ENCODE measurements at regions not wholly inside any gene's neighbourhood (a gene's known extent, or its start where the extent isn't known, plus 50 kb on each side); places are given as distances from the start of the nearest gene placed in this dataset.

DNA sequence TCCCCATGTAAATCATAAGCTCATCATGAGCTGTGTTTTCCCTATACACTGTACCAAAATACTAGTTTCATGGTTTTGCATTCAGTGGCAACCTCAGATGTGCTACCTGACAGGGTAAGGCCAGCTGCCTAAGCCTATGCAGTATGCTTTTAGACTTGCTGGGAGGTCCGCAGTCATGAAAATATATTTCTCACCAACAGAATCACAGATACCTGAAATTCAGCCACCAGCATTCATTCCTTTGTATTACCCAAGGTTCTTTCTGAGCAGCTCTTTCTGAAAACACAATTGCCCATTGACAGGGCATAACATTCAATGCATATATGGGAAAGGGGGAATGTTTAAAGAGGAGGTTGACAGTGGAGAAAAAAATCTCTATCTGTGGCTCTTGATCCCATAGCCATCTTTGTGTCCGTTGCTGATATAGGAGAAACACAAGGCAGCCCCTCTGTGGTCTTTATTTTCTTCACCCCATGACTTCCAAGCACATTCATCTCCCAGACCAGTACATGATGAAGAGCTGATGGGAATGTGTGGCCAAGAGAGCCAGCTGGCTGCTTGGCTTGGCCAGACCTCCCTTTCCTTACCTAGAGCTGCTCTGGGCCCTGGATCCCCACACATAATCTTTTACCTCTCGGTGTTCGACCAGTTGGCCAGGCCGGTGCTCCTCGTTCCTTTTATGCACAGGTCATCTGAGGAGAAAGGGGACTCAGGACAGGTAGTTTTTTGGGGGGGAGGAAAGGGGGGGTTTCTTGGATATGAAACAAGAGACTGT is 162.9 kb downstream of the KCNA5 start:
- DNase-seq (ENCODE audit: extremely low read depth, insufficient read length), result no peak
- H3K27me3 ChIP-seq (replicated peaks; ENCODE audit: control insufficient read depth, insufficient read depth, low read length), result peaks cover 1% of the 10 kb centered on the region; the same call in 1 of the 2 replicates
- H3K4me3 ChIP-seq (replicated peaks; ENCODE audit: low read depth, low read length), result no peak overlapping the region
- H3K36me3 ChIP-seq (ENCODE audit: control insufficient read depth, insufficient read depth, low read length), result no peaks in the 10 kb centered on the region
- no peak for TF ChIP-seq CTCF (IDR thresholded peaks at IDR 0.05; ENCODE audit: insufficient read depth, low read length, poor library complexity, severe bottlenecking)

DNA sequence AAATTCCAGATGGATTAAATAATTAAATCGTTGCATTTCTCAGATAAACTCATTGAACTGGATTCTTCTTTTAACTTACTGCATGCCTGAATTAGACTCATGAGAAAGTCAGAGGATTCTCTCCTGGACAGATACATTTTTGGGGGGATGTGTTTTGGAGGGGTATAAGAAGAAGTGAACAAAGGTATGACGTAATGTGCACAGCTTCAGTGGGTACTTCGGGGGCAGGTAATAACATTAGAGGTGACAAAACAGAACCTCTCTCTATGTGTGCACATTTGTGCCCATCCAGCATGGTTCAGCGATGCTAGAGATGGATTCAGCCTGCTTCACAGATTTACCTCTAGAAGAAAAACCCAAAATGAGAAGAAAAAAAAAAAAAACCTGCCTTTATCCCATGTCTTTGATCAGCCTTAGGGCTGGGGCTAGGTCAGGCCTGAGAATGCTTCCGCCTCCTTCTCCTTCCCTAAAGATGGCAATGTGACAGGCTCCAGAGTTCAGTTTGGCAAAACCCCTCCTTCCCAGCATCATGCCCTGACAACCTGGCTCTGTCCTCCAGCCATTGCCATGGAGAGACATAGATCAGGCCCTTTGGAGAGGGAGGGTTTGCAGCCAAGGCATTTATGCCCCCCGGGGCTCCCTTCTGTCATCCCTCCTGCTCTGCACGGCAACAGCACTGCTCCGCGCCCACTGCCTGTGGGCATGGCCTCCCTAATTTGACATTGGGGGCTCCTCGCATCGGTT is 166.7 kb downstream of the KCNA5 start:
- no peak for TF ChIP-seq CTCF (IDR thresholded peaks at IDR 0.05; ENCODE audit: insufficient read depth, low read length, poor library complexity, severe bottlenecking)
- H3K27me3 ChIP-seq (replicated peaks; ENCODE audit: control insufficient read depth, insufficient read depth, low read length), result peaks cover 1% of the 10 kb centered on the region; the same call in 1 of the 2 replicates
- no peak for DNase-seq (ENCODE audit: extremely low read depth, insufficient read length)
- H3K36me3 ChIP-seq (ENCODE audit: control insufficient read depth, insufficient read depth, low read length), result no peaks in the 10 kb centered on the region
- no peak overlapping the region for H3K4me3 ChIP-seq (replicated peaks; ENCODE audit: low read depth, low read length)

- TF ChIP-seq CTCF (IDR thresholded peaks at IDR 0.05; ENCODE audit: insufficient read depth, low read length, poor library complexity, severe bottlenecking), result no peak
- Histone ChIP-seq H3K27me3 (replicated peaks; ENCODE audit: control insufficient read depth, insufficient read depth, low read length) (peaks cover 1% of the 10 kb centered on the region; the same call in 1 of the 2 replicates), H3K36me3 (ENCODE audit: control insufficient read depth, insufficient read depth, low read length) (no peaks in the 10 kb centered on the region), H3K4me3 (replicated peaks; ENCODE audit: low read depth, low read length) (no peak overlapping the region)
- no peak for DNase-seq (ENCODE audit: extremely low read depth, insufficient read length)
Measured at GRCh38 chr12:5210923-5211290, 167.2 kb downstream of the KCNA5 start.

DNA sequence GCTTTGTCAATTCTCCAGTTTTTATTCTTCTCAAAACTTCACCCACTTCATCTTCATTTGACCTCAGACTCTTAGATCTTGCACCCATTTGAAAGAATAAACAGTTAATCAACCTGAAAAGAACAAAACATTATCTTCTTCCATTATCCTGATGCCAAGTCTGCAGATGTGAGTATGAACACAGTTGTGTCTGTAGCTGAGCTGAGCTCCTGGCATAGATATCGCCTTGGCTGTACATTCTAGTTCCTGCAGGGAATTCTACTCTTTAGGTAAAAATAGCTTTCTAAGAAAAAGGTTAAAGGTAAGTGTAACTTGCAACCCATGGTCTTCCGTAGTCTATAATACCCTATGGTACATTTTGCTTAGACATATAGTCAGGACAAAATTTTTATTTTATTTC is 169.7 kb downstream of the KCNA5 start:
- DNase-seq (ENCODE audit: extremely low read depth, insufficient read length), result no peak
- no peak overlapping the region for H3K4me3 ChIP-seq (replicated peaks; ENCODE audit: low read depth, low read length)
- no peak for TF ChIP-seq CTCF (IDR thresholded peaks at IDR 0.05; ENCODE audit: insufficient read depth, low read length, poor library complexity, severe bottlenecking)
- H3K27me3 ChIP-seq (replicated peaks; ENCODE audit: control insufficient read depth, insufficient read depth, low read length), result peaks cover 1% of the 10 kb centered on the region; the same call in 1 of the 2 replicates
- H3K36me3 ChIP-seq (ENCODE audit: control insufficient read depth, insufficient read depth, low read length), result no peaks in the 10 kb centered on the region

- H3K4me3 ChIP-seq (replicated peaks; ENCODE audit: low read depth, low read length), result no peak overlapping the region
- H3K27me3 ChIP-seq (replicated peaks; ENCODE audit: control insufficient read depth, insufficient read depth, low read length), result peaks cover 1% of the 10 kb centered on the region; the same call in 1 of the 2 replicates
- H3K36me3 ChIP-seq (ENCODE audit: control insufficient read depth, insufficient read depth, low read length), result no peaks in the 10 kb centered on the region
- no peak for DNase-seq (ENCODE audit: extremely low read depth, insufficient read length)
- no peak for TF ChIP-seq CTCF (IDR thresholded peaks at IDR 0.05; ENCODE audit: insufficient read depth, low read length, poor library complexity, severe bottlenecking)
Measured at GRCh38 chr12:5213990-5214389, 170.3 kb downstream of the KCNA5 start.

All from GM06990 (cell line).